ENCODE measurements at regions not wholly inside any gene's neighbourhood (a gene's known extent, or its start where the extent isn't known, plus 50 kb on each side); places are given as distances from the start of the nearest gene placed in this dataset.

- DNase-seq (ENCODE audit: extremely low spot score), result no peak
- TF ChIP-seq CTCF (IDR thresholded peaks at IDR 0.05; ENCODE audit: control extremely low read depth, extremely low read depth, low read depth, missing control alignments), result no peak
- ChIA-PET POLR2A (no interaction called here), CTCF (interaction anchor here (1.5 kb wide), 1 partner anchor 24 kb away, joined by 3 read pairs; no protein-coding TSS in a partner anchor)
Observed at GRCh38 chr13:50359041-50359367, 343.8 kb downstream of the KCNRG start.

- CTCF ChIA-PET, result interaction anchor here (1.4 kb wide), 1 partner anchor 11 kb away, joined by 3 read pairs; no protein-coding TSS in a partner anchor
- no peak for TF ChIP-seq CTCF (IDR thresholded peaks at IDR 0.05; ENCODE audit: control extremely low read depth, extremely low read depth, low read depth, missing control alignments)
- DNase-seq (ENCODE audit: extremely low spot score), result no peak
- POLR2A ChIA-PET, result no interaction called here
Observed at GRCh38 chr13:50359779-50360178, 344.5 kb downstream of the KCNRG start.

GRCh38 chr13:50360637-50361036 is 345.4 kb downstream of the KCNRG start:
- no peak for TF ChIP-seq CTCF (IDR thresholded peaks at IDR 0.05; ENCODE audit: control extremely low read depth, extremely low read depth, low read depth, missing control alignments)
- POLR2A ChIA-PET, result no interaction called here
- CTCF ChIA-PET, result interaction anchor here (0.9 to 1.4 kb wide), 3 partner anchors 10 to 63 kb away, joined by 3 read pairs; no protein-coding TSS in a partner anchor
- DNase-seq (ENCODE audit: extremely low spot score), result no peak

- TF ChIP-seq CTCF (IDR thresholded peaks at IDR 0.05; ENCODE audit: control extremely low read depth, extremely low read depth, low read depth, missing control alignments), result no peak
- ChIA-PET POLR2A (no interaction called here), CTCF (interaction anchor here (0.9 to 1.2 kb wide), 2 partner anchors 15 to 63 kb away, joined by 3 read pairs; no protein-coding TSS in a partner anchor)
- DNase-seq (ENCODE audit: extremely low spot score), result no peak
Observed at GRCh38 chr13:50361282-50361681, 346.0 kb downstream of the KCNRG start.

- CTCF ChIA-PET, result interaction anchor here (1.1 to 2.6 kb wide), 2 partner anchors 15 to 703 kb away, joined by 3 to 5 read pairs; no protein-coding TSS in a partner anchor
- POLR2A ChIA-PET, result no interaction called here
- no peak for DNase-seq (ENCODE audit: extremely low spot score)
- TF ChIP-seq CTCF (IDR thresholded peaks at IDR 0.05; ENCODE audit: control extremely low read depth, extremely low read depth, low read depth, missing control alignments), result no peak
Observed at GRCh38 chr13:50365408-50366391, 350.5 kb downstream of the KCNRG start.

GRCh38 chr13:50366488-50367174 is 351.4 kb downstream of the KCNRG start:
- ChIA-PET POLR2A (no interaction called here), CTCF (interaction anchor here (1.1 to 2.6 kb wide), 2 partner anchors 16 to 702 kb away, joined by 3 to 5 read pairs; no protein-coding TSS in a partner anchor)
- DNase-seq (ENCODE audit: extremely low spot score), result peak; percentile 50
- no peak for TF ChIP-seq CTCF (IDR thresholded peaks at IDR 0.05; ENCODE audit: control extremely low read depth, extremely low read depth, low read depth, missing control alignments)
